ENCODE measurements at regions not wholly inside any gene's neighbourhood (a gene's known extent, or its start where the extent isn't known, plus 50 kb on each side); places are given as distances from the start of the nearest gene placed in this dataset.

DNA sequence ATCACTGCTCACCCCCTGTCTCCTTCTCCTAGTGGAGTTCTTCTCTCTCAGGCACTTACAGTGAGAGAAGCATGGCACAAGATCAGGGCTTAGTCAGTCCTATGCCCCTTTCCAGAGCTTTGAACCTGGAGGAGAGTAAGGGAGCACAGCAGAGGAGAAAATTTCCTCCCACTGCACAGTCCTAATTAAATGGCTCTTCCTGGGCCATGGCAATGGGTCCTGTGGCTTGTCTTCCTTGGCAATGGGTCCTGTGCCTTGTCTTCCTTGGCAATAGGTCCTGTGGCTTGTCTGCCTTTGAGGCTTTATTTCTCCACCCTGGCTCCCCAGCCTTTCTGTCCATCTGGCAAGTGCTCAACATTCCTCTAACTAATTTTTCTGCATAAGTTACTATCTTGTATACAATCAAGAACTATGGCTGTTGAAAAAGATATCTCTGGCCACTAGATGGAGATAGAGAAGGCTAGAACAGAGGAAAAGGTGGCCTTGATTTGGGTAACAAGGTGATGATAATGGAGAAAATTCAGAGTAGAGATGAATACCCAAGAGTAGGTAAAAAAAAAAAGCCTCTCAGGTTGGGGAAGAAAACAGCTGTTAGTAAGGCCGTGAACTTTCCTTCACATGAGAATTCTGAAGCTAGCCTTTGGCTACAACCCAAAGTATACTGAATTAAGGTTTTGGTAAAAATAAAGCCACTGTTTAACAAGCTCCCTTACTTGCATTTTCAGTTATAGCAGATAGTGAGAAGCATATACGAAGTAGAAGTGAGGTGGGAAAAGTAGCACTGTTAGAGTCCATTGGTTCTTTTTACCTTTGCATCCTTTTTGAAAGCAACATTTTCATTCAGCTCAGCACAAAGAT lies 504.9 kb downstream of the DOK5 start:
- DNase-seq (ENCODE audit: low spot score), result no peak
- TF ChIP-seq POLR2A (IDR thresholded peaks at IDR 0.05) (no peak), POLR2AphosphoS5 (IDR thresholded peaks at IDR 0.05) (no peak)
- TF ChIP-seq, protein P1, sequence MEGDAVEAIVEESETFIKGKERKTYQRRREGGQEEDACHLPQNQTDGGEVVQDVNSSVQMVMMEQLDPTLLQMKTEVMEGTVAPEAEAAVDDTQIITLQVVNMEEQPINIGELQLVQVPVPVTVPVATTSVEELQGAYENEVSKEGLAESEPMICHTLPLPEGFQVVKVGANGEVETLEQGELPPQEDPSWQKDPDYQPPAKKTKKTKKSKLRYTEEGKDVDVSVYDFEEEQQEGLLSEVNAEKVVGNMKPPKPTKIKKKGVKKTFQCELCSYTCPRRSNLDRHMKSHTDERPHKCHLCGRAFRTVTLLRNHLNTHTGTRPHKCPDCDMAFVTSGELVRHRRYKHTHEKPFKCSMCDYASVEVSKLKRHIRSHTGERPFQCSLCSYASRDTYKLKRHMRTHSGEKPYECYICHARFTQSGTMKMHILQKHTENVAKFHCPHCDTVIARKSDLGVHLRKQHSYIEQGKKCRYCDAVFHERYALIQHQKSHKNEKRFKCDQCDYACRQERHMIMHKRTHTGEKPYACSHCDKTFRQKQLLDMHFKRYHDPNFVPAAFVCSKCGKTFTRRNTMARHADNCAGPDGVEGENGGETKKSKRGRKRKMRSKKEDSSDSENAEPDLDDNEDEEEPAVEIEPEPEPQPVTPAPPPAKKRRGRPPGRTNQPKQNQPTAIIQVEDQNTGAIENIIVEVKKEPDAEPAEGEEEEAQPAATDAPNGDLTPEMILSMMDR (IDR thresholded peaks at IDR 0.05), result peak in 3 of 4 experiments; percentile 55 to 60 (median 57)
- no peaks in the 10 kb centered on the region for H3K9me3 ChIP-seq
- intact Hi-C loops (cut with DNase I), result loop anchor here (10.0 kb wide), 1 partner anchor 994 kb away; no protein-coding TSS in a partner anchor
- no peaks in the 10 kb centered on the region for H3K36me3 ChIP-seq
- peaks cover 7% of the 10 kb centered on the region for H3K4me1 ChIP-seq (replicated peaks)
- H3K4me3 ChIP-seq, result no peak overlapping the region
- H3K27ac ChIP-seq, result no peak overlapping the region
- H3K27me3 ChIP-seq (replicated peaks; ENCODE audit: insufficient read depth), result no peaks in the 10 kb centered on the region
- 26% methylated on average over 2 of the region's 2 CpGs for WGBS

GRCh38 chr20:54950304-54950703 lies 474.9 kb downstream of the DOK5 start:
- Histone ChIP-seq H3K9me3 (no peaks in the 10 kb centered on the region), H3K4me1 (replicated peaks) (no peaks in the 10 kb centered on the region), H3K4me3 (no peak overlapping the region), H3K36me3 (no peaks in the 10 kb centered on the region), H3K27ac (no peak overlapping the region), H3K27me3 (replicated peaks; ENCODE audit: insufficient read depth) (no peaks in the 10 kb centered on the region)
- no peak for TF ChIP-seq POLR2A (IDR thresholded peaks at IDR 0.05)
- TF ChIP-seq, protein P1 (IDR thresholded peaks at IDR 0.05), result no peak
- TF ChIP-seq POLR2AphosphoS5 (IDR thresholded peaks at IDR 0.05), result no peak
- 60% methylated on average over 2 of the region's 2 CpGs for WGBS
- no peak for DNase-seq (ENCODE audit: low spot score)
- intact Hi-C loops (cut with DNase I), result no loop called here

- H3K9me3 ChIP-seq, result no peaks in the 10 kb centered on the region
- H3K4me3 ChIP-seq, result no peak overlapping the region
- WGBS, result 78% methylated on average over 4 of the region's 4 CpGs
- no peaks in the 10 kb centered on the region for H3K27me3 ChIP-seq (replicated peaks; ENCODE audit: insufficient read depth)
- TF ChIP-seq POLR2AphosphoS5 (IDR thresholded peaks at IDR 0.05) (no peak), POLR2A (IDR thresholded peaks at IDR 0.05) (no peak)
- TF ChIP-seq, protein P1 (IDR thresholded peaks at IDR 0.05), result no peak
- H3K27ac ChIP-seq, result no peak overlapping the region
- intact Hi-C loops (cut with DNase I), result no loop called here
- no peaks in the 10 kb centered on the region for H3K36me3 ChIP-seq
- no peak for DNase-seq (ENCODE audit: low spot score)
- no peaks in the 10 kb centered on the region for H3K4me1 ChIP-seq (replicated peaks)
Observed at GRCh38 chr20:54941666-54942065, 466.3 kb downstream of the DOK5 start.

- no peaks in the 10 kb centered on the region for H3K36me3 ChIP-seq
- intact Hi-C loops (cut with DNase I), result no loop called here
- no peaks in the 10 kb centered on the region for H3K27me3 ChIP-seq (replicated peaks; ENCODE audit: insufficient read depth)
- TF ChIP-seq, protein P1 (IDR thresholded peaks at IDR 0.05), result no peak
- TF ChIP-seq POLR2AphosphoS5 (IDR thresholded peaks at IDR 0.05) (no peak), POLR2A (IDR thresholded peaks at IDR 0.05) (no peak)
- no peak overlapping the region for H3K4me3 ChIP-seq
- H3K4me1 ChIP-seq (replicated peaks), result no peaks in the 10 kb centered on the region
- no peak overlapping the region for H3K27ac ChIP-seq
- no peak for DNase-seq (ENCODE audit: low spot score)
- 87% methylated on average over 4 of the region's 4 CpGs for WGBS
- no peaks in the 10 kb centered on the region for H3K9me3 ChIP-seq
Observed at GRCh38 chr20:54940522-54940921, 465.1 kb downstream of the DOK5 start.

- H3K9me3 ChIP-seq, result no peaks in the 10 kb centered on the region
- DNase-seq (ENCODE audit: low spot score), result no peak
- no peaks in the 10 kb centered on the region for H3K36me3 ChIP-seq
- TF ChIP-seq POLR2AphosphoS5 (IDR thresholded peaks at IDR 0.05) (no peak), POLR2A (IDR thresholded peaks at IDR 0.05) (no peak)
- TF ChIP-seq, protein P1 (IDR thresholded peaks at IDR 0.05), result no peak
- H3K4me3 ChIP-seq, result no peak overlapping the region
- H3K27me3 ChIP-seq (replicated peaks; ENCODE audit: insufficient read depth), result no peaks in the 10 kb centered on the region
- 100% methylated on average over 1 of the region's 1 CpG for WGBS
- intact Hi-C loops (cut with DNase I), result no loop called here
- no peaks in the 10 kb centered on the region for H3K4me1 ChIP-seq (replicated peaks)
- H3K27ac ChIP-seq, result no peak overlapping the region
Observed at GRCh38 chr20:54938707-54939106, 463.3 kb downstream of the DOK5 start.

All from prostate gland (tissue), 2 donors.